Pancreas (tissue), 10 donors: ENCODE measurements at regions not wholly inside any gene's neighbourhood (a gene's known extent, or its start where the extent isn't known, plus 50 kb on each side); places are given as distances from the start of the nearest gene placed in this dataset.

Source experiments
- ATAC-seq, 4 donors: fragments of 200-7000 bp; cut with Tn5 transposase; one replicate each; pipeline versions ENCODE4 v1.8.0 to v1.9.1; 2020; ENCODE audit warnings: mild to moderate bottlenecking in 4 of 4, moderate library complexity in 4 of 4
- DNase-seq, 6 donors: peaks; one replicate each; pipeline ENCODE4 v3.0.0-alpha.2; 2020
- FAIRE-seq: peaks from 2 replicates; lab custom pipeline; 2012; peaks lifted over from hg19 to GRCh38; lab: Jason Lieb, UNC
- H3K27ac ChIP-seq, 4 donors: fragments of 200-600 bp; sonication (generic); 1 replicate in 3 of 4; 2 replicates in 1 of 4; pipeline versions ENCODE4 v1.5.0 to v1.8.0; 2020
- H3K27me3 ChIP-seq, 4 donors: fragments of 200-600 bp; one replicate each; pipeline ENCODE4 v1.8.0; 2021
- H3K36me3 ChIP-seq, 3 donors: fragments of 200-600 bp; sonication (generic) in 1 of 3; one replicate each; pipeline versions ENCODE4 v1.5.0 to v1.8.0; 2020 to 2021
- H3K4me1 ChIP-seq, 3 donors: fragments of 200-600 bp; one replicate each; pipeline ENCODE4 v1.8.0; 2021
- H3K4me3 ChIP-seq, 4 donors: fragments of 200-600 bp; sonication (generic) in 2 of 4; one replicate each; pipeline versions ENCODE4 v1.5.0 to v1.8.0; 2020 to 2021
- H3K9me3 ChIP-seq, 4 donors: fragments of 200-600 bp; one replicate each; pipeline ENCODE4 v1.8.0; 2021
- WGBS, 2 donors: extraction: QIAGEN DNeasy Blood & Tissue Kit; methylation state at CpG; one replicate each; pipeline ENCODE4 v1.1.7; 2013; 5-methylcytosine and 5-hydroxymethylcytosine counted together
- intact Hi-C, 3 donors: fragments of 100-400 bp; cut with DNase I; formaldehyde crosslinking; loops; one replicate each; pipeline versions ENCODE4 v1.11.1 to v1.14.2; 2022
- TF ChIP-seq, protein P1 (sequence below), 4 donors: fragments of 200-600 bp; sonication (generic) in 3 of 4; IDR thresholded peaks; one replicate each; pipeline versions ENCODE4 v1.5.0 to v1.8.0; 2021; ENCODE audit warnings: antibody characterized with exemption in 4 of 4
- donor health status: healthy with polysubstance abuse.
- donor health status: DM: no; HTN: no; CAD: no; lungs with moderate emphysema.
- donor health status: DM: no; HTN: no; CAD: no.
- donor health status: control.
- donor health status: control.
- donor health status: Bipolar disorder and iron deficiency.
- donor health status: DM: yes; HTN: yes; CAD: no.
- donor health status: DM: no; HTN: no; CAD: no.
- donor health status: DM: no; HTN: no; CAD: no.
- donor health status: DM: yes; HTN: yes; CAD: no.

- FAIRE-seq (no peak), DNase-seq (no peak), ATAC-seq (no peak)
- H3K9me3 ChIP-seq = no peaks in the 10 kb centered on the region
- H3K27me3 ChIP-seq = no peaks in the 10 kb centered on the region
- no peaks in the 10 kb centered on the region for H3K36me3 ChIP-seq
- TF ChIP-seq, protein P1, sequence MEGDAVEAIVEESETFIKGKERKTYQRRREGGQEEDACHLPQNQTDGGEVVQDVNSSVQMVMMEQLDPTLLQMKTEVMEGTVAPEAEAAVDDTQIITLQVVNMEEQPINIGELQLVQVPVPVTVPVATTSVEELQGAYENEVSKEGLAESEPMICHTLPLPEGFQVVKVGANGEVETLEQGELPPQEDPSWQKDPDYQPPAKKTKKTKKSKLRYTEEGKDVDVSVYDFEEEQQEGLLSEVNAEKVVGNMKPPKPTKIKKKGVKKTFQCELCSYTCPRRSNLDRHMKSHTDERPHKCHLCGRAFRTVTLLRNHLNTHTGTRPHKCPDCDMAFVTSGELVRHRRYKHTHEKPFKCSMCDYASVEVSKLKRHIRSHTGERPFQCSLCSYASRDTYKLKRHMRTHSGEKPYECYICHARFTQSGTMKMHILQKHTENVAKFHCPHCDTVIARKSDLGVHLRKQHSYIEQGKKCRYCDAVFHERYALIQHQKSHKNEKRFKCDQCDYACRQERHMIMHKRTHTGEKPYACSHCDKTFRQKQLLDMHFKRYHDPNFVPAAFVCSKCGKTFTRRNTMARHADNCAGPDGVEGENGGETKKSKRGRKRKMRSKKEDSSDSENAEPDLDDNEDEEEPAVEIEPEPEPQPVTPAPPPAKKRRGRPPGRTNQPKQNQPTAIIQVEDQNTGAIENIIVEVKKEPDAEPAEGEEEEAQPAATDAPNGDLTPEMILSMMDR (IDR thresholded peaks at IDR 0.05) = no peak
- H3K4me1 ChIP-seq = no peaks in the 10 kb centered on the region
- H3K4me3 ChIP-seq = no peak overlapping the region
- no peak overlapping the region for H3K27ac ChIP-seq
- 29 to 47% methylated on average over 4 of the region's 4 CpGs for WGBS, 2 donors
- intact Hi-C loops = loop anchor here in 1 of 3 donors (10.0 kb wide), 1 partner anchor 62 kb away; no protein-coding TSS in a partner anchor
Observed at GRCh38 chr11:28836285-28837081, 728.3 kb downstream of the METTL15 start.

DNA sequence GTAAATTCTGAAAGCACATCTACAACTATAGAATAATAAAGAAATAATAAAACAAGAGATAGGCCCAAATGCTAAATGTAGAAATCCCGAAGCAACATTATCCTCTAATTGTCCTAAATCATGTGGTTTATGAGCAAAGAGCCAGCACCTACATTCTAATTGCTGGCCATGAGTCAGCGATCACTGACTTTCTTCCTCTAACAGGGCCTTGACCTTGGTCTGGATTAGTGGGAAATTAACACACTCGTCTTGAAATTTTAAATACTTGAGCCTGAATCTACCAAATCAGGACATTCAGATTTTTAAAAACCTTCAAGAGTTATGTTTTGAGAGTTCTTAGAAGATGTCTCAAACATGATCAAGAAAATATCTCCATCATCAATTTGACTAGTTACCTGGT, 727.6 kb downstream of the METTL15 start:
- Histone ChIP-seq H3K27me3 (no peaks in the 10 kb centered on the region), H3K4me3 (no peak overlapping the region), H3K27ac (no peak overlapping the region), H3K36me3 (no peaks in the 10 kb centered on the region), H3K4me1 (no peaks in the 10 kb centered on the region), H3K9me3 (no peaks in the 10 kb centered on the region)
- 52 to 63% methylated on average over 3 of the region's 3 CpGs for WGBS, 2 donors
- TF ChIP-seq, protein P1 (IDR thresholded peaks at IDR 0.05) = no peak
- ATAC-seq (no peak), FAIRE-seq (no peak), DNase-seq (no peak)
- intact Hi-C loops = loop anchor here in 1 of 3 donors (10.0 kb wide), 1 partner anchor 61 kb away; no protein-coding TSS in a partner anchor

DNA sequence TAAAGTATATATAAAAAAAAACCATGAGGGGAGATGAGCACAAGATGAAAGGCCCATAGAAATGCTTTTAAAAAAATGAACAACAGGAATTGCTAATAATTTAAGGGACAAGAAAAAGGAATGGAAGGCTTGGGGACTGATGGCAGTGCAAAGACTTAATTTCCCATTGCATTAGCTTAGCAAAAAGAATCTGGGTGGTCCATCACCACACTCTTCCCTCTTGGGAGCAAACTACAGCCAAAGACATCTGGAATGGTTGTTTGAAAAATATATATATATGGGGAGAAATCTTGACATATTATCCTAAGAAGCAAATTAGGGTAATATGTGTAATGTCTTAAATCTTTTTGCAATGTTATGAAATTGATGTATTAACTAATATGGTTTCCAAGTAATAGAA, 727.1 kb downstream of the METTL15 start:
- no peaks in the 10 kb centered on the region for H3K36me3 ChIP-seq
- FAIRE-seq = no peak
- H3K27me3 ChIP-seq = no peaks in the 10 kb centered on the region
- ATAC-seq = no peak
- intact Hi-C loops = loop anchor here in 1 of 3 donors (10.0 kb wide), 1 partner anchor 61 kb away; no protein-coding TSS in a partner anchor
- H3K4me1 ChIP-seq = no peaks in the 10 kb centered on the region
- no peak for DNase-seq
- no peaks in the 10 kb centered on the region for H3K9me3 ChIP-seq
- H3K27ac ChIP-seq = no peak overlapping the region
- H3K4me3 ChIP-seq = no peak overlapping the region
- TF ChIP-seq, protein P1 (IDR thresholded peaks at IDR 0.05) = no peak

GRCh38 chr11:28834877-28835276, 726.7 kb downstream of the METTL15 start:
- Histone ChIP-seq H3K27me3 (no peaks in the 10 kb centered on the region), H3K4me1 (no peaks in the 10 kb centered on the region), H3K4me3 (no peak overlapping the region), H3K27ac (no peak overlapping the region), H3K9me3 (no peaks in the 10 kb centered on the region), H3K36me3 (no peaks in the 10 kb centered on the region)
- intact Hi-C loops = loop anchor here in 1 of 3 donors (10.0 kb wide), 1 partner anchor 60 kb away; no protein-coding TSS in a partner anchor
- DNase-seq = no peak
- ATAC-seq = no peak
- TF ChIP-seq, protein P1 (IDR thresholded peaks at IDR 0.05) = no peak
- FAIRE-seq = no peak
- WGBS, 2 donors = 41 to 49% methylated on average over 3 of the region's 3 CpGs

DNA sequence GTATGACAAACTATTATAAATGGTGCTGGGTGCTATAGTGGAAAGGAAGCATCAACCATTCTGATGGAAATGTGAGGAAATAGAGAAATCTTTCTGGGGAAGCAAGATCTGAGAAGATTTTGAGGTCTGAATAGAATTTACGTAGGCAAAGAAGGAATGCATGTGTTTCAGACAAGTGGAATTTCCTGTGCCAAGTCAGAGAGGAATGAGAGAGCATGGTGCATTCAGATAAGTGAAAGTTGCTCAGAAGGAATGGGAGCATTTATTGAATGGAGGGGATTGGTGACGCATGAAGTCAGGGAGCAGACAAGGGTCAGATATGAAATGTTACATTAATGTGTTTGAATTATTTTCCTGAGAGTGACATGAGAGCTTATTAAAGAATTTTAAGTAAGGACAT, 725.5 kb downstream of the METTL15 start:
- no peaks in the 10 kb centered on the region for H3K36me3 ChIP-seq
- no peak for DNase-seq
- H3K4me1 ChIP-seq = no peaks in the 10 kb centered on the region
- no peaks in the 10 kb centered on the region for H3K9me3 ChIP-seq
- intact Hi-C loops = loop anchor here in 1 of 3 donors (10.0 kb wide), 1 partner anchor 59 kb away; no protein-coding TSS in a partner anchor
- WGBS, 2 donors = 60 to 71% methylated on average over 2 of the region's 2 CpGs
- no peak overlapping the region for H3K4me3 ChIP-seq
- no peaks in the 10 kb centered on the region for H3K27me3 ChIP-seq
- TF ChIP-seq, protein P1 (IDR thresholded peaks at IDR 0.05) = no peak
- no peak overlapping the region for H3K27ac ChIP-seq
- ATAC-seq = no peak
- FAIRE-seq = no peak
